IMR-90 (cell line): ENCODE measurements at regions not wholly inside any gene's neighbourhood (a gene's known extent, or its start where the extent isn't known, plus 50 kb on each side); places are given as distances from the start of the nearest gene placed in this dataset.

Experiments
- CEBPB ChIP-seq: IDR thresholded peaks from 2 replicates; pipeline ENCODE4 v1.6.1; 2012; ENCODE audit warnings: low read depth, low read length, improper control_type of control experiment
- CTCF ChIP-seq: conservative IDR thresholded peaks from 2 replicates; pipeline ENCODE4 v1.5.1; 2012; ENCODE audit warnings: mild to moderate bottlenecking, low read depth, low read length, improper control_type of control experiment
- FOS ChIP-seq: fragments of 150-350 bp; IDR thresholded peaks from 2 replicates; pipeline ENCODE4 v1.6.1; 2016; ENCODE audit warnings: low read depth, low read length
- MAFK ChIP-seq: IDR thresholded peaks from 2 replicates; pipeline ENCODE4 v1.6.1; 2012; ENCODE audit warnings: low read depth, low read length, improper control_type of control experiment
- MAZ ChIP-seq: IDR thresholded peaks from 2 replicates; pipeline ENCODE4 v1.6.1; 2012; ENCODE audit warnings: low read depth, mild to moderate bottlenecking, low read length, improper control_type of control experiment, moderate library complexity, borderline replicate concordance
- POLR2A ChIP-seq: IDR thresholded peaks from 2 replicates; pipeline ENCODE4 v1.6.1; 2012; ENCODE audit warnings: mild to moderate bottlenecking, low read depth, low read length
- RFX5 ChIP-seq: IDR thresholded peaks from 2 replicates; pipeline ENCODE4 v1.8.0; 2012; ENCODE audit warnings: low read depth, mild to moderate bottlenecking, low read length, moderate library complexity
- USF2 ChIP-seq: fragments of 150-350 bp; IDR thresholded peaks from 2 replicates; pipeline ENCODE4 v1.6.1; 2017; ENCODE audit warnings: mild to moderate bottlenecking, antibody characterized with exemption, low read length, low read depth

GRCh38 chr9:14499976-14500375, 186.0 kb upstream of the NFIB start:
- TF ChIP-seq CTCF (no peak), MAFK (no peak), POLR2A (no peak), USF2 (no peak), RFX5 (no peak), CEBPB (no peak), FOS (no peak), MAZ (no peak)
